HCT116 (cell line): ENCODE measurements at regions not wholly inside any gene's neighbourhood (a gene's known extent, or its start where the extent isn't known, plus 50 kb on each side); places are given as distances from the start of the nearest gene placed in this dataset.

Source experiments
- CTCF ChIP-seq, 3 experiments: fragments of 200-600 bp in 1 of 3; sonication (generic) in 1 of 3; IDR thresholded peaks in 2 of 3; conservative IDR thresholded peaks in 1 of 3; 2 replicates each; pipeline ENCODE4 v1.5.1; 2012 to 2017; ENCODE audit warnings: low read depth in 2 of 3, low read length in 2 of 3, antibody characterized with exemption in 1 of 3, borderline replicate concordance in 1 of 3, control low read depth in 1 of 3, mild to moderate bottlenecking in 1 of 3, mixed read lengths in 1 of 3, mixed run types in 1 of 3, moderate library complexity in 1 of 3; ENCODE audit not compliant: insufficient read depth in 1 of 3
- ELF1 ChIP-seq: IDR thresholded peaks from 2 replicates; pipeline ENCODE4 v1.6.1; 2012; ENCODE audit warnings: low read depth, borderline replicate concordance
- EZH2phosphoT487 ChIP-seq: fragments of 200-600 bp; IDR thresholded peaks from 2 replicates; pipeline ENCODE4 v1.6.1; 2018; ENCODE audit warnings: antibody characterized with exemption, borderline replicate concordance
- MAX ChIP-seq: IDR thresholded peaks from 2 replicates; pipeline ENCODE4 v1.6.1; 2012
- POLR2AphosphoS5 ChIP-seq: IDR thresholded peaks from 2 replicates; pipeline ENCODE4 v1.6.1; 2011; ENCODE audit warnings: mild to moderate bottlenecking, low read depth, low read length, moderate library complexity
- SIN3A ChIP-seq: IDR thresholded peaks from 2 replicates; pipeline ENCODE4 v1.6.1; 2012; ENCODE audit warnings: low read depth

- TF ChIP-seq CTCF (IDR thresholded peaks at IDR 0.05 in 2 of 3, conservative IDR thresholded peaks at IDR 0.05 in 1 of 3; ENCODE audit: borderline replicate concordance in 1 of 3, insufficient read depth in 1 of 3, low read depth in 2 of 3, low read length in 2 of 3): no peak
- TF ChIP-seq ELF1: no peak
- no peak for TF ChIP-seq MAX
- TF ChIP-seq SIN3A: no peak
- no peak for TF ChIP-seq EZH2phosphoT487
- no peak for TF ChIP-seq POLR2AphosphoS5
These were observed 1153.8 kb downstream of the STIM2 start for GRCh38 chr4:28014469-28014868.
